GM23248 (cell line): ENCODE measurements at regions not wholly inside any gene's neighbourhood (a gene's known extent, or its start where the extent isn't known, plus 50 kb on each side); places are given as distances from the start of the nearest gene placed in this dataset.

Source experiments
- DNase-seq: peaks from one replicate; pipeline ENCODE4 v3.0.0-alpha.2; 2015
- H2AFZ ChIP-seq: fragments of 200-600 bp; sonication (generic); 2 replicates; pipeline ENCODE4 v1.6.1; 2016; ENCODE audit warnings: antibody characterized with exemption
- H3F3A ChIP-seq: fragments of 200-600 bp; sonication (generic); 2 replicates; pipeline ENCODE4 v1.6.1; 2016; ENCODE audit warnings: mild to moderate bottlenecking, antibody characterized with exemption, mixed run types; ENCODE audit not compliant: insufficient read depth
- H3K27ac ChIP-seq: fragments of 200-600 bp; sonication (generic); 2 replicates; pipeline ENCODE4 v1.5.1; 2016; ENCODE audit warnings: mild to moderate bottlenecking
- H3K27me3 ChIP-seq: fragments of 200-600 bp; sonication (generic); replicated peaks from 2 replicates; pipeline ENCODE4 v1.6.1; 2016; ENCODE audit warnings: mild to moderate bottlenecking; ENCODE audit not compliant: insufficient read depth
- H3K36me3 ChIP-seq: fragments of 200-600 bp; sonication (generic); 2 replicates; pipeline ENCODE4 v1.6.1; 2016; ENCODE audit warnings: low read depth, mild to moderate bottlenecking
- H3K4me1 ChIP-seq: fragments of 200-600 bp; sonication (generic); 2 replicates; pipeline ENCODE4 v1.6.1; 2016; ENCODE audit warnings: mild to moderate bottlenecking; ENCODE audit not compliant: insufficient read depth
- H3K4me2 ChIP-seq: fragments of 200-600 bp; sonication (generic); one replicate; pipeline ENCODE4 v1.6.1; 2016; ENCODE audit warnings: mild to moderate bottlenecking; ENCODE audit not compliant: unreplicated experiment
- H3K4me3 ChIP-seq: fragments of 200-600 bp; sonication (generic); 2 replicates; pipeline ENCODE4 v1.5.1; 2016; ENCODE audit warnings: mild to moderate bottlenecking
- H3K79me2 ChIP-seq: fragments of 200-600 bp; sonication (generic); 2 replicates; pipeline ENCODE4 v1.6.1; 2016; ENCODE audit warnings: mild to moderate bottlenecking; ENCODE audit not compliant: insufficient read depth
- H3K9ac ChIP-seq: fragments of 200-600 bp; sonication (generic); 2 replicates; pipeline ENCODE4 v1.6.1; 2016; ENCODE audit warnings: mild to moderate bottlenecking
- H3K9me2 ChIP-seq: fragments of 200-600 bp; sonication (generic); 2 replicates; pipeline ENCODE4 v1.6.1; 2016; ENCODE audit warnings: mixed run types, mild to moderate bottlenecking, moderate library complexity; ENCODE audit not compliant: insufficient read depth
- H3K9me3 ChIP-seq: fragments of 200-600 bp; sonication (generic); one replicate; pipeline ENCODE4 v1.6.1; 2017; ENCODE audit warnings: low read depth
- H4K20me1 ChIP-seq: fragments of 200-600 bp; sonication (generic); 2 replicates; pipeline ENCODE4 v1.6.0; 2016; ENCODE audit not compliant: insufficient read depth
- EZH2 ChIP-seq: fragments of 200-600 bp; sonication (generic); IDR thresholded peaks from 2 replicates; pipeline ENCODE4 v1.6.1; 2018; ENCODE audit warnings: antibody characterized with exemption, mild to moderate bottlenecking; ENCODE audit not compliant: insufficient read depth, poor library complexity, severe bottlenecking
- EZH2phosphoT487 ChIP-seq: fragments of 200-600 bp; sonication (generic); IDR thresholded peaks from 2 replicates; pipeline ENCODE4 v1.6.1; 2018; ENCODE audit warnings: antibody characterized with exemption, moderate library complexity, mild to moderate bottlenecking, low read depth; ENCODE audit not compliant: insufficient read depth
- WGBS, 2 experiments: methylation state at CpG; one replicate each; pipeline ENCODE4 v1.1.6; 2015 to 2017; ENCODE audit warnings: low lambda C conversion rate in 2 of 2, low coverage in 1 of 2; ENCODE audit errors: missing lambda C conversion rate in 2 of 2; 5-methylcytosine and 5-hydroxymethylcytosine counted together
- in situ Hi-C: fragments of 300-500 bp; cut with MboI; formaldehyde crosslinking; loops from 2 replicates; pipeline ENCODE4 v1.15.0; 2020

GRCh38 chr17:14749269-14749668 lies 448.4 kb downstream of the HS3ST3B1 start:
- H3K4me1 ChIP-seq, result peaks cover 53% of the 10 kb centered on the region
- no peak overlapping the region for H2AFZ ChIP-seq
- in situ Hi-C loops, result no loop called here
- no peaks in the 10 kb centered on the region for H3K9me2 ChIP-seq
- H3K79me2 ChIP-seq, result no peaks in the 10 kb centered on the region
- no peak overlapping the region for H3K4me2 ChIP-seq
- no peak overlapping the region for H3K9ac ChIP-seq
- no peaks in the 10 kb centered on the region for H4K20me1 ChIP-seq
- no peak overlapping the region for H3K4me3 ChIP-seq
- TF ChIP-seq EZH2phosphoT487 (no peak), EZH2 (no peak)
- no peaks in the 10 kb centered on the region for H3K27me3 ChIP-seq
- DNase-seq, result no peak
- peaks cover 49% of the 10 kb centered on the region for H3F3A ChIP-seq
- WGBS, 2 experiments, result 80 to 89% methylated on average over 4 of the region's 4 CpGs
- H3K9me3 ChIP-seq, result no peaks in the 10 kb centered on the region
- H3K36me3 ChIP-seq, result no peaks in the 10 kb centered on the region
- no peak overlapping the region for H3K27ac ChIP-seq

GRCh38 chr17:14748036-14748710 lies 447.3 kb downstream of the HS3ST3B1 start:
- WGBS, 2 experiments, result 24 to 34% methylated on average over 11 to 12 of the region's 12 CpGs
- Histone ChIP-seq H3K79me2 (no peaks in the 10 kb centered on the region), H2AFZ (no peak overlapping the region), H4K20me1 (no peaks in the 10 kb centered on the region), H3K9me2 (no peaks in the 10 kb centered on the region), H3K9ac (no peak overlapping the region), H3K27ac (peak overlapping the region; percentile 84), H3K27me3 (no peaks in the 10 kb centered on the region), H3K4me1 (peaks cover 55% of the 10 kb centered on the region), H3K36me3 (no peaks in the 10 kb centered on the region), H3K4me3 (no peak overlapping the region), H3F3A (peaks cover 49% of the 10 kb centered on the region), H3K4me2 (no peak overlapping the region), H3K9me3 (no peaks in the 10 kb centered on the region)
- no peak for TF ChIP-seq EZH2
- DNase-seq, result peak; percentile 62
- in situ Hi-C loops, result no loop called here

- no peak for TF ChIP-seq EZH2
- no peak for TF ChIP-seq EZH2phosphoT487
- DNase-seq, result peak; percentile 79
- H3K4me3 ChIP-seq, result no peak overlapping the region
- H3K9ac ChIP-seq, result peak overlapping the region; percentile 31; the same call in 1 of the 2 replicates
- H3K9me3 ChIP-seq, result no peaks in the 10 kb centered on the region
- no peaks in the 10 kb centered on the region for H4K20me1 ChIP-seq
- H3K36me3 ChIP-seq, result no peaks in the 10 kb centered on the region
- 2 to 5% methylated on average over 5 of the region's 5 CpGs for WGBS, 2 experiments
- no peaks in the 10 kb centered on the region for H3K27me3 ChIP-seq
- in situ Hi-C loops, result no loop called here
- H3K9me2 ChIP-seq, result no peaks in the 10 kb centered on the region
- H3K79me2 ChIP-seq, result no peaks in the 10 kb centered on the region
- peaks cover 49% of the 10 kb centered on the region for H3F3A ChIP-seq
- H3K4me1 ChIP-seq, result peaks cover 55% of the 10 kb centered on the region
- H2AFZ ChIP-seq, result 0 out of 2 replicates have a peak overlapping the region, but pooled peaks have one; percentile 7
- peak overlapping the region; percentile 84 for H3K27ac ChIP-seq
- H3K4me2 ChIP-seq, result peak overlapping the region; percentile 6
These were observed 446.7 kb downstream of the HS3ST3B1 start for GRCh38 chr17:14747603-14747950.

- 0 out of 2 replicates have a peak overlapping the region, but pooled peaks have one; percentile 7 for H2AFZ ChIP-seq
These were observed 446.1 kb downstream of the HS3ST3B1 start for GRCh38 chr17:14746822-14747602.

More at GRCh38 chr17:14746822-14747602, 446.1 kb downstream of the HS3ST3B1 start:
- no peak for DNase-seq
- Histone ChIP-seq H3K9ac (peak overlapping the region; percentile 31), H3K27me3 (no peaks in the 10 kb centered on the region), H3K4me2 (peak overlapping the region; percentile 6), H3K9me3 (no peaks in the 10 kb centered on the region), H3K27ac (peak overlapping the region; percentile 84), H3K4me1 (peaks cover 53% of the 10 kb centered on the region), H3K4me3 (no peak overlapping the region), H3K9me2 (no peaks in the 10 kb centered on the region), H3F3A (peaks cover 43% of the 10 kb centered on the region), H3K79me2 (no peaks in the 10 kb centered on the region), H3K36me3 (no peaks in the 10 kb centered on the region), H4K20me1 (no peaks in the 10 kb centered on the region)
- in situ Hi-C loops, result no loop called here
- WGBS, 2 experiments, result 22 to 26% methylated on average over 8 of the region's 8 CpGs
- TF ChIP-seq EZH2phosphoT487 (no peak), EZH2 (no peak)
